ENCODE measurements at regions not wholly inside any gene's neighbourhood (a gene's known extent, or its start where the extent isn't known, plus 50 kb on each side); places are given as distances from the start of the nearest gene placed in this dataset.

DNA sequence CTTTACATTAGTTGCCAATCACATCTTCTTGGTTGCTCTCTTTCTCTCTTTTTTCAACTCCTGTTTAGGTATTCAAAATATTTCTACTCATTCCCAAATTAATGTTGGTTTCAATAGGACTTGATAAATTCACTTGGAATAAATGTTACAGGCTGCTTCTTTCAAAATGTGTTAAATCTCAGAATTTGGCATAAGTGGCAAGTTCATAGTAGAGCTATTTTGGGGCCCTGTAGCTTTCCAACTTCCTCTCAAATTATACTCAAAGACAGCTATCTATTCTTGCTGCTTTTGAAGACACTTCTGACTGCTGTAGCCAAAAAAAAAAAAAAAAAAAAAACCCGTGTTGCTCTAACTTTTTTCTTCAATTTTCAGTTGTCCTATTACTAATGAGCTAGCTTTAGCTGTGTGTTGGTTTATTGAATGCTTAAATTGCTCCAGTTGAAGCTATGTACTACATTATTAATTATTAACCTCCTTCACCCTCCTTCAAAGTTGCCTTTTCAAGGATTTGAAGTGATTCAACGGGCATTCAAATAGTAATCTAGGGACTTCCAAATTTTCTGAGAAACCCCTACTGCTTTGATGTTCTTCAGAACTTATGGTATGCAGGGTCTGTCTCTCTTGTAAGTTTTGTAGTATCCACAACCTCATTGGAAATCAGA is 554.6 kb upstream of the FLRT2 start:
- TF ChIP-seq HOXA7 (CRISPR knock-in tag; IDR thresholded peaks at IDR 0.05) = no peak
- TF ChIP-seq, protein P1, sequence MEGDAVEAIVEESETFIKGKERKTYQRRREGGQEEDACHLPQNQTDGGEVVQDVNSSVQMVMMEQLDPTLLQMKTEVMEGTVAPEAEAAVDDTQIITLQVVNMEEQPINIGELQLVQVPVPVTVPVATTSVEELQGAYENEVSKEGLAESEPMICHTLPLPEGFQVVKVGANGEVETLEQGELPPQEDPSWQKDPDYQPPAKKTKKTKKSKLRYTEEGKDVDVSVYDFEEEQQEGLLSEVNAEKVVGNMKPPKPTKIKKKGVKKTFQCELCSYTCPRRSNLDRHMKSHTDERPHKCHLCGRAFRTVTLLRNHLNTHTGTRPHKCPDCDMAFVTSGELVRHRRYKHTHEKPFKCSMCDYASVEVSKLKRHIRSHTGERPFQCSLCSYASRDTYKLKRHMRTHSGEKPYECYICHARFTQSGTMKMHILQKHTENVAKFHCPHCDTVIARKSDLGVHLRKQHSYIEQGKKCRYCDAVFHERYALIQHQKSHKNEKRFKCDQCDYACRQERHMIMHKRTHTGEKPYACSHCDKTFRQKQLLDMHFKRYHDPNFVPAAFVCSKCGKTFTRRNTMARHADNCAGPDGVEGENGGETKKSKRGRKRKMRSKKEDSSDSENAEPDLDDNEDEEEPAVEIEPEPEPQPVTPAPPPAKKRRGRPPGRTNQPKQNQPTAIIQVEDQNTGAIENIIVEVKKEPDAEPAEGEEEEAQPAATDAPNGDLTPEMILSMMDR (IDR thresholded peaks at IDR 0.05) = no peak
- TF ChIP-seq, protein P2, sequence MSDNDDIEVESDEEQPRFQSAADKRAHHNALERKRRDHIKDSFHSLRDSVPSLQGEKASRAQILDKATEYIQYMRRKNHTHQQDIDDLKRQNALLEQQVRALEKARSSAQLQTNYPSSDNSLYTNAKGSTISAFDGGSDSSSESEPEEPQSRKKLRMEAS (IDR thresholded peaks at IDR 0.05) = no peak
- no peak for TF ChIP-seq RAD21 (conservative IDR thresholded peaks at IDR 0.05 in 1 of 2, IDR thresholded peaks at IDR 0.05 in 1 of 2)
- TF ChIP-seq RARB (CRISPR knock-in tag; IDR thresholded peaks at IDR 0.05) = no peak
- TF ChIP-seq SMC3 (IDR thresholded peaks at IDR 0.05) = no peak
- no peak for TF ChIP-seq JUNB (IDR thresholded peaks at IDR 0.05)
- TF ChIP-seq, protein P3, sequence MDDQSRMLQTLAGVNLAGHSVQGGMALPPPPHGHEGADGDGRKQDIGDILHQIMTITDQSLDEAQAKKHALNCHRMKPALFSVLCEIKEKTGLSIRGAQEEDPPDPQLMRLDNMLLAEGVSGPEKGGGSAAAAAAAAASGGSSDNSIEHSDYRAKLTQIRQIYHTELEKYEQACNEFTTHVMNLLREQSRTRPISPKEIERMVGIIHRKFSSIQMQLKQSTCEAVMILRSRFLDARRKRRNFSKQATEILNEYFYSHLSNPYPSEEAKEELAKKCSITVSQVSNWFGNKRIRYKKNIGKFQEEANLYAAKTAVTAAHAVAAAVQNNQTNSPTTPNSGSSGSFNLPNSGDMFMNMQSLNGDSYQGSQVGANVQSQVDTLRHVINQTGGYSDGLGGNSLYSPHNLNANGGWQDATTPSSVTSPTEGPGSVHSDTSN (IDR thresholded peaks at IDR 0.05) = no peak
